A549 (cell line): ENCODE measurements at regions not wholly inside any gene's neighbourhood (a gene's known extent, or its start where the extent isn't known, plus 50 kb on each side); places are given as distances from the start of the nearest gene placed in this dataset.

ENCODE experiments used
- HOXA7 ChIP-seq: fragments of 250-450 bp; sonication (Bioruptor Pico); IDR thresholded peaks from 2 replicates; pipeline ENCODE4 v1.5.0; 2020; ENCODE audit warnings: mild to moderate bottlenecking, moderate library complexity
- POLR2A ChIP-seq: IDR thresholded peaks from 2 replicates; pipeline ENCODE4 v1.6.1; 2012; ENCODE audit warnings: mild to moderate bottlenecking, low read length
- ZNF302 ChIP-seq: fragments of 250-450 bp; sonication (Bioruptor Pico); IDR thresholded peaks from 2 replicates; pipeline ENCODE4 v1.9.0; 2021; ENCODE audit warnings: inconsistent platforms, mild to moderate bottlenecking, moderate library complexity
- TF ChIP-seq, protein P1 (sequence below): fragments of >200 bp; sonication (Bioruptor Twin); formaldehyde crosslinking; IDR thresholded peaks from 3 replicates; pipeline ENCODE4 v1.5.1; 2016
- TF ChIP-seq, protein P2 (sequence below): fragments of 250-450 bp; sonication (Bioruptor Pico); IDR thresholded peaks from 2 replicates; pipeline ENCODE4 v1.5.0; 2020; ENCODE audit warnings: low read depth, mild to moderate bottlenecking, moderate library complexity
- TF ChIP-seq, protein P3 (sequence below): IDR thresholded peaks from 2 replicates; pipeline ENCODE4 v1.6.1; 2012
- TF ChIP-seq, protein P4 (sequence below): fragments of 200-600 bp; sonication (generic); IDR thresholded peaks from 2 replicates; pipeline ENCODE4 v1.6.1; 2016; ENCODE audit warnings: antibody characterized with exemption, mild to moderate bottlenecking, moderate library complexity

DNA sequence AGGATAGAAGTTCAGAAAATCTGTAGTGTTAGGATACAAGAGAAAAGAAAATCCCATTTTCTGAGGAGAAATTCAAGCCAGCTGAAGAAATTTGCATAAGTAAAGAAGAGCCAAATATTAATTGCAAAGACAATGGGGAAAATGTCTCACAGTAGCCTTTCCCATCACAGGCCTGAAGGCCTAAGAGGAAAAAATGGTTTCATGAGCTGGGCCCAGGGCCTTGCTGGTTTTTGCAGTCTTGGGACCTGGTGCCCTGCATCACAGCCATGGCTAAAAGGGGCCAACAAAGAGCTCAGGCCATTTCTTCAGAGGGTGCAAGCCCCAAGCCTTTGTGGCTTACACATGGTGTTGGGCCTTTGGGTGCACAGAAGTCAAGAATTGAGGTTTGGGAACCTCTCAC, 413.6 kb upstream of the CYRIA start:
- no peak for TF ChIP-seq HOXA7
- TF ChIP-seq POLR2A, result no peak
- TF ChIP-seq, protein P1, sequence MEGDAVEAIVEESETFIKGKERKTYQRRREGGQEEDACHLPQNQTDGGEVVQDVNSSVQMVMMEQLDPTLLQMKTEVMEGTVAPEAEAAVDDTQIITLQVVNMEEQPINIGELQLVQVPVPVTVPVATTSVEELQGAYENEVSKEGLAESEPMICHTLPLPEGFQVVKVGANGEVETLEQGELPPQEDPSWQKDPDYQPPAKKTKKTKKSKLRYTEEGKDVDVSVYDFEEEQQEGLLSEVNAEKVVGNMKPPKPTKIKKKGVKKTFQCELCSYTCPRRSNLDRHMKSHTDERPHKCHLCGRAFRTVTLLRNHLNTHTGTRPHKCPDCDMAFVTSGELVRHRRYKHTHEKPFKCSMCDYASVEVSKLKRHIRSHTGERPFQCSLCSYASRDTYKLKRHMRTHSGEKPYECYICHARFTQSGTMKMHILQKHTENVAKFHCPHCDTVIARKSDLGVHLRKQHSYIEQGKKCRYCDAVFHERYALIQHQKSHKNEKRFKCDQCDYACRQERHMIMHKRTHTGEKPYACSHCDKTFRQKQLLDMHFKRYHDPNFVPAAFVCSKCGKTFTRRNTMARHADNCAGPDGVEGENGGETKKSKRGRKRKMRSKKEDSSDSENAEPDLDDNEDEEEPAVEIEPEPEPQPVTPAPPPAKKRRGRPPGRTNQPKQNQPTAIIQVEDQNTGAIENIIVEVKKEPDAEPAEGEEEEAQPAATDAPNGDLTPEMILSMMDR, result no peak
- TF ChIP-seq ZNF302 (CRISPR knock-in tag), result no peak
- TF ChIP-seq, protein P2, sequence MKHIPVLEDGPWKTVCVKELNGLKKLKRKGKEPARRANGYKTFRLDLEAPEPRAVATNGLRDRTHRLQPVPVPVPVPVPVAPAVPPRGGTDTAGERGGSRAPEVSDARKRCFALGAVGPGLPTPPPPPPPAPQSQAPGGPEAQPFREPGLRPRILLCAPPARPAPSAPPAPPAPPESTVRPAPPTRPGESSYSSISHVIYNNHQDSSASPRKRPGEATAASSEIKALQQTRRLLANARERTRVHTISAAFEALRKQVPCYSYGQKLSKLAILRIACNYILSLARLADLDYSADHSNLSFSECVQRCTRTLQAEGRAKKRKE (CRISPR knock-in tag), result no peak
- TF ChIP-seq, protein P3, sequence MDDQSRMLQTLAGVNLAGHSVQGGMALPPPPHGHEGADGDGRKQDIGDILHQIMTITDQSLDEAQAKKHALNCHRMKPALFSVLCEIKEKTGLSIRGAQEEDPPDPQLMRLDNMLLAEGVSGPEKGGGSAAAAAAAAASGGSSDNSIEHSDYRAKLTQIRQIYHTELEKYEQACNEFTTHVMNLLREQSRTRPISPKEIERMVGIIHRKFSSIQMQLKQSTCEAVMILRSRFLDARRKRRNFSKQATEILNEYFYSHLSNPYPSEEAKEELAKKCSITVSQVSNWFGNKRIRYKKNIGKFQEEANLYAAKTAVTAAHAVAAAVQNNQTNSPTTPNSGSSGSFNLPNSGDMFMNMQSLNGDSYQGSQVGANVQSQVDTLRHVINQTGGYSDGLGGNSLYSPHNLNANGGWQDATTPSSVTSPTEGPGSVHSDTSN, result no peak
- TF ChIP-seq, protein P4, sequence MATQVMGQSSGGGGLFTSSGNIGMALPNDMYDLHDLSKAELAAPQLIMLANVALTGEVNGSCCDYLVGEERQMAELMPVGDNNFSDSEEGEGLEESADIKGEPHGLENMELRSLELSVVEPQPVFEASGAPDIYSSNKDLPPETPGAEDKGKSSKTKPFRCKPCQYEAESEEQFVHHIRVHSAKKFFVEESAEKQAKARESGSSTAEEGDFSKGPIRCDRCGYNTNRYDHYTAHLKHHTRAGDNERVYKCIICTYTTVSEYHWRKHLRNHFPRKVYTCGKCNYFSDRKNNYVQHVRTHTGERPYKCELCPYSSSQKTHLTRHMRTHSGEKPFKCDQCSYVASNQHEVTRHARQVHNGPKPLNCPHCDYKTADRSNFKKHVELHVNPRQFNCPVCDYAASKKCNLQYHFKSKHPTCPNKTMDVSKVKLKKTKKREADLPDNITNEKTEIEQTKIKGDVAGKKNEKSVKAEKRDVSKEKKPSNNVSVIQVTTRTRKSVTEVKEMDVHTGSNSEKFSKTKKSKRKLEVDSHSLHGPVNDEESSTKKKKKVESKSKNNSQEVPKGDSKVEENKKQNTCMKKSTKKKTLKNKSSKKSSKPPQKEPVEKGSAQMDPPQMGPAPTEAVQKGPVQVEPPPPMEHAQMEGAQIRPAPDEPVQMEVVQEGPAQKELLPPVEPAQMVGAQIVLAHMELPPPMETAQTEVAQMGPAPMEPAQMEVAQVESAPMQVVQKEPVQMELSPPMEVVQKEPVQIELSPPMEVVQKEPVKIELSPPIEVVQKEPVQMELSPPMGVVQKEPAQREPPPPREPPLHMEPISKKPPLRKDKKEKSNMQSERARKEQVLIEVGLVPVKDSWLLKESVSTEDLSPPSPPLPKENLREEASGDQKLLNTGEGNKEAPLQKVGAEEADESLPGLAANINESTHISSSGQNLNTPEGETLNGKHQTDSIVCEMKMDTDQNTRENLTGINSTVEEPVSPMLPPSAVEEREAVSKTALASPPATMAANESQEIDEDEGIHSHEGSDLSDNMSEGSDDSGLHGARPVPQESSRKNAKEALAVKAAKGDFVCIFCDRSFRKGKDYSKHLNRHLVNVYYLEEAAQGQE, result no peak
